CD4-positive, CD25-positive, alpha-beta regulatory T cell (primary cell): ENCODE measurements at regions not wholly inside any gene's neighbourhood (a gene's known extent, or its start where the extent isn't known, plus 50 kb on each side); places are given as distances from the start of the nearest gene placed in this dataset.

Source experiments
- ATAC-seq, 2 donors: fragments of 150-1000 bp; cut with Tn5 transposase; one replicate each; pipeline ENCODE4 v1.10.0; 2021; ENCODE audit warnings: low read depth in 2 of 2, moderate number of reproducible peaks in 2 of 2, moderate library complexity in 1 of 2
- DNase-seq, 3 donors: peaks; one replicate each; pipeline versions ENCODE4 v3.0.0 to v3.0.0-alpha.2; 2012 to 2022; ENCODE audit warnings: mixed read lengths in 1 of 3
- H3K27ac ChIP-seq: one replicate; pipeline ENCODE4 v1.7.0; 2013; ENCODE audit warnings: mild to moderate bottlenecking, low read length; ENCODE audit not compliant: insufficient read depth, poor library complexity, severe bottlenecking
- H3K27me3 ChIP-seq: one replicate; pipeline ENCODE4 v1.7.0; 2013; ENCODE audit warnings: low read length; ENCODE audit not compliant: control insufficient read depth, insufficient read depth
- H3K36me3 ChIP-seq: one replicate; pipeline ENCODE4 v1.7.0; 2013; ENCODE audit warnings: mild to moderate bottlenecking, low read length, moderate library complexity; ENCODE audit not compliant: control insufficient read depth, insufficient read depth
- H3K4me1 ChIP-seq: 2 replicates; pipeline ENCODE4 v1.7.0; 2013; ENCODE audit warnings: mild to moderate bottlenecking, low read length; ENCODE audit not compliant: insufficient read depth, control insufficient read depth, poor library complexity, severe bottlenecking
- H3K4me3 ChIP-seq: one replicate; pipeline ENCODE4 v1.7.0; 2013; ENCODE audit warnings: low read depth, mild to moderate bottlenecking, low read length, moderate library complexity
- H3K9me3 ChIP-seq, 2 experiments: 1 replicate in 1 of 2; 2 replicates in 1 of 2; pipeline ENCODE4 v1.7.0; 2013; ENCODE audit warnings: low read length in 2 of 2, mild to moderate bottlenecking in 1 of 2, moderate library complexity in 1 of 2; ENCODE audit not compliant: control insufficient read depth in 2 of 2
- H3K27ac Mint-ChIP-seq, 3 donors: one replicate each; pipeline ENCODE4 v1.8.0; 2020 to 2022; ENCODE audit warnings: mild to moderate bottlenecking in 3 of 3, mixed read lengths in 3 of 3, moderate library complexity in 2 of 3
- H3K27me3 Mint-ChIP-seq: one replicate; pipeline ENCODE4 v1.8.0; 2022; ENCODE audit warnings: mild to moderate bottlenecking, mixed read lengths
- H3K36me3 Mint-ChIP-seq: one replicate; pipeline ENCODE4 v1.8.0; 2020; ENCODE audit warnings: mixed read lengths
- H3K4me1 Mint-ChIP-seq, 4 donors: one replicate each; pipeline ENCODE4 v1.8.0; 2020 to 2022; ENCODE audit warnings: mixed read lengths in 4 of 4, mild to moderate bottlenecking in 1 of 4
- H3K4me3 Mint-ChIP-seq, 4 donors: one replicate each; pipeline ENCODE4 v1.8.0; 2020 to 2022; ENCODE audit warnings: mild to moderate bottlenecking in 4 of 4, mixed read lengths in 4 of 4, moderate library complexity in 3 of 4
- H3K9me3 Mint-ChIP-seq, 7 donors: one replicate each; pipeline ENCODE4 v1.8.0; 2020 to 2022; ENCODE audit warnings: mixed read lengths in 7 of 7, mild to moderate bottlenecking in 3 of 7, moderate library complexity in 2 of 7

GRCh38 chr16:72673118-72673517, 374.8 kb downstream of the ZFHX3 start:
- no peak overlapping the region for H3K4me3 Mint-ChIP-seq
- no peaks in the 10 kb centered on the region for H3K27me3 Mint-ChIP-seq
- Histone ChIP-seq H3K36me3 (no peaks in the 10 kb centered on the region), H3K4me3 (no peak overlapping the region), H3K27me3 (no peaks in the 10 kb centered on the region), H3K9me3 (peaks cover 12 to 19% of the 10 kb centered on the region in 2 experiments), H3K27ac (no peak overlapping the region), H3K4me1 (no peaks in the 10 kb centered on the region)
- no peak for DNase-seq
- H3K9me3 Mint-ChIP-seq: peaks cover 0 to 14% (median 9%) of the 10 kb centered on the region in 7 donors
- no peaks in the 10 kb centered on the region for H3K36me3 Mint-ChIP-seq
- no peaks in the 10 kb centered on the region for H3K4me1 Mint-ChIP-seq
- H3K27ac Mint-ChIP-seq: no peak overlapping the region
- ATAC-seq: no peak

DNA sequence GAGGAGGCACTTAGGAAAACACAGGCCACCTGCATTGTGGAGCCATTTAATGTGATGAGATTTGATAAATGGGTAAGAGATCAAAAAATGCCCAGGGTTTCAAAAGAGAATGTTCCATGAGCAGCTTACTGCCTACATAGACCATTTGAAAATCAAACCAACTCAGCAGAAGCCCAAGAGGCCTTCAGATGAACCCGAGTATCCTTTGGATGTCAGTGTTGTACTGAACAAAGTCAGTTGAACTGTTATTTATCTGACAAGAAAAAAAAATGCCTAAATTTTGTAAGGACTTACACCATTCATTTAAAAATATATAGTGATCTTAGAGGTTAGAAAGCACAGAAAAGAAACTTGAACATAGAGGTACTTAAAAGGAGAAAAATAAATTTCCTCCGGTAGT, 381.7 kb downstream of the ZFHX3 start:
- no peaks in the 10 kb centered on the region for H3K36me3 ChIP-seq
- no peaks in the 10 kb centered on the region for H3K9me3 ChIP-seq
- H3K36me3 Mint-ChIP-seq: no peaks in the 10 kb centered on the region
- H3K4me3 ChIP-seq: no peak overlapping the region
- H3K4me1 Mint-ChIP-seq: peaks cover 11 to 34% (median 19%) of the 10 kb centered on the region in 4 donors
- H3K27me3 ChIP-seq: no peaks in the 10 kb centered on the region
- no peak overlapping the region for H3K27ac ChIP-seq
- peak overlapping the region in 1 of 3 donors; percentile 27 for H3K27ac Mint-ChIP-seq
- peaks cover 0 to 3% (median 0%) of the 10 kb centered on the region in 7 donors for H3K9me3 Mint-ChIP-seq
- peaks cover 18% of the 10 kb centered on the region for H3K4me1 ChIP-seq
- DNase-seq (peak in 1 of 3 donors; percentile 23), ATAC-seq (no peak)
- H3K4me3 Mint-ChIP-seq: peak overlapping the region in 2 of 4 donors; percentile 47 to 61
- H3K27me3 Mint-ChIP-seq: peaks cover 6% of the 10 kb centered on the region

DNA sequence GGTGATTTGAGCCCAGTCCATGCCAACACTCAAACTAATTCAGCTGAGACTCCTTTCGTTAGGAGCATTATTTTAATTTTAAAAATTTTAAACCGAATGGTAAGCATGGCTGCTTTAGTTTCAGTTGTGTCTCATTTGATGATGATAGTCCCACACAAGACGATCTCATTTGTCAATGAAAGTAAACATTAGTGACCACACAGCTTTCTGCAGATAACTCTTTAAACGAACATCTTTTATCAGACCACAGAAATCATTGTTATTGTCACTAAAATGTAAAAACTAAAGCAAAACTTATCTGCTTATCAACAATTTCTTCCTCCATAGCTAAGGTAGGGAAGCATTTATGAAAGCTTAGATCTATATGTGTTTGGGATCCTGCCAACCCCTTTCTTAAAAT, 382.2 kb downstream of the ZFHX3 start:
- H3K4me3 Mint-ChIP-seq: peak overlapping the region; percentile 97 to 100 (median 100)
- Histone ChIP-seq H3K9me3 (no peaks in the 10 kb centered on the region), H3K36me3 (no peaks in the 10 kb centered on the region), H3K4me3 (peak overlapping the region; percentile 90), H3K4me1 (peaks cover 18% of the 10 kb centered on the region), H3K27me3 (no peaks in the 10 kb centered on the region), H3K27ac (peak overlapping the region; percentile 73)
- H3K9me3 Mint-ChIP-seq: peaks cover 0 to 3% (median 0%) of the 10 kb centered on the region in 7 donors
- DNase-seq (peak in 2 of 3 donors; percentile 4 to 26), ATAC-seq (no peak)
- H3K27ac Mint-ChIP-seq: peak overlapping the region; percentile 96 to 98 (median 96)
- peaks cover 6% of the 10 kb centered on the region for H3K27me3 Mint-ChIP-seq
- H3K36me3 Mint-ChIP-seq: no peaks in the 10 kb centered on the region
- peaks cover 11 to 34% (median 19%) of the 10 kb centered on the region in 4 donors for H3K4me1 Mint-ChIP-seq

- Histone ChIP-seq H3K4me1 (peaks cover 18% of the 10 kb centered on the region), H3K9me3 (no peaks in the 10 kb centered on the region), H3K4me3 (peak overlapping the region; percentile 90), H3K36me3 (no peaks in the 10 kb centered on the region), H3K27me3 (no peaks in the 10 kb centered on the region), H3K27ac (peak overlapping the region; percentile 73)
- Mint-ChIP-seq H3K36me3 (no peaks in the 10 kb centered on the region), H3K4me3 (peak overlapping the region; percentile 97 to 100 (median 100)), H3K9me3 (peaks cover 0 to 3% (median 0%) of the 10 kb centered on the region in 7 donors), H3K4me1 (peaks cover 16 to 34% (median 19%) of the 10 kb centered on the region in 4 donors), H3K27me3 (peaks cover 6% of the 10 kb centered on the region), H3K27ac (peak overlapping the region; percentile 96 to 98 (median 96))
- peak; percentile 92 to 99 (median 95) for DNase-seq
- peak; percentile 99 for ATAC-seq
Measured at GRCh38 chr16:72664509-72665408, 383.2 kb downstream of the ZFHX3 start.

DNA sequence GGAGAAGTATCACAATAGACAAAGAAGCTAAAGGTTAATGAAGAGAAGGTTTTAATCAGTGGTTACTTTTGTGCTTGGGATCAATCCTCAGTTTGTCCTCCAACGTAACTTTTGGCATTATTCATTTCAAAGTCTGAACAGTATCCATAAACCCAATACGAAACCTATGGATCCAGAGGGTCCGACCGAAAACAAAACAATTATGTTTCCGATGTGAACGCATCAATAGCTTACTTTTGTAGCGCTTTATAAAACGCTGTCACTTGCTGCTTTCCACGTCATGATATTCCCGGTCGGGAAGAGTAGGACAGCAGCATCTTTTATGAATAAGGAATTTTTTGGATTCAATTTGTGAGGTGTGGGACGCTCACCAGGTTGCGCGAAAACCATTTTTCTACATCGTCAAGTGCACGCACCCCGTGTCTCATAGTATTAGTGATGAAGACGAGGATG, 383.8 kb downstream of the ZFHX3 start:
- Mint-ChIP-seq H3K9me3 (peaks cover 0 to 2% (median 0%) of the 10 kb centered on the region in 7 donors), H3K27me3 (peaks cover 6% of the 10 kb centered on the region), H3K4me1 (peaks cover 16 to 34% (median 20%) of the 10 kb centered on the region in 4 donors), H3K27ac (peak overlapping the region; percentile 96 to 98 (median 96)), H3K36me3 (no peaks in the 10 kb centered on the region), H3K4me3 (peak overlapping the region; percentile 97 to 100 (median 100))
- Histone ChIP-seq H3K27me3 (no peaks in the 10 kb centered on the region), H3K27ac (peak overlapping the region; percentile 73), H3K4me3 (peak overlapping the region; percentile 90), H3K36me3 (no peaks in the 10 kb centered on the region), H3K4me1 (peaks cover 18% of the 10 kb centered on the region), H3K9me3 (no peaks in the 10 kb centered on the region)
- DNase-seq (no peak), ATAC-seq (no peak)

DNA sequence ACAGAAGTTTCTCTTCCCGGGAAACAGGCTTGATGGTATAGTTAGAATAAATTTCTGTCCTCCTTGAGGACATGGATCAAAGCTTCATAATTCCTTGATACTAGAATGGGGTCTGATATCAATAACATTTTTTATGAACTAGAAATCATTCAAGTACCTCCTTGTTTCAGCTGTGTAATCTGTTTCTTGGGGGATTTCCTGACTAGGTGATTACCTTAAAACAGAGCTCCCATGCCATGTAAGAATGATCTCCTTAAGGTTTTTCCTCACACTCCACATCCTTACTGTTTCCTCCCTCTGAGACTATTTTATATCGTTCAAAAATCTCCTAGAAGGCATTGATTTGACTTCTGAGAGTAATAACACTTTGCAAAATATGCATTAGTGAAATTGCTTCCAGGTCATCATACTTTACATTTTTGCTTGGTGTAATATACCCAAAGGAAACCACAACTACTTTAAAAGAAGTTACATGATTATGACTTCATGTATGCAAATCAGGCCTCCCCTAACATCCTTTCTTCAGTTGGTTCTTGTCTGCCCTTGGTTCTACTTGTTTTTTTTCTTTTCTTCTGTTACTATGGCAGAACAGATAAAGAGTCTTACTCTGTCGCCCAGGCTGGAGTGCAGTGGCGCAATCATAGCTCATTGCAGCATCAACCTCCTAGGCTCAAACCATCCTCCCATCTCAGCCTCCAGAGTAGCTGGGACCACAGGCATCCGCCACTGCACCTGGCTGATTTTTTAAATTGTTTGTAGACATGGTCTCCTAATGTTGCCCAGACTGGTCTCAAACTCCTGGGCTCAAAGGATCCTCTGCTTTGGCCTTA, 388.8 kb downstream of the ZFHX3 start:
- H3K27ac Mint-ChIP-seq: no peak overlapping the region
- DNase-seq (no peak), ATAC-seq (no peak)
- no peak overlapping the region for H3K4me3 ChIP-seq
- no peaks in the 10 kb centered on the region for H3K36me3 ChIP-seq
- H3K9me3 Mint-ChIP-seq: peaks cover 0 to 2% (median 0%) of the 10 kb centered on the region in 7 donors
- H3K4me3 Mint-ChIP-seq: peak overlapping the region in 1 of 4 donors; percentile 31
- no peaks in the 10 kb centered on the region for H3K27me3 ChIP-seq
- peaks cover 6 to 18% (median 14%) of the 10 kb centered on the region in 4 donors for H3K4me1 Mint-ChIP-seq
- H3K27ac ChIP-seq: no peak overlapping the region
- no peaks in the 10 kb centered on the region for H3K36me3 Mint-ChIP-seq
- no peaks in the 10 kb centered on the region for H3K9me3 ChIP-seq
- peaks cover 11% of the 10 kb centered on the region for H3K4me1 ChIP-seq
- H3K27me3 Mint-ChIP-seq: no peaks in the 10 kb centered on the region

- Mint-ChIP-seq H3K27me3 (no peaks in the 10 kb centered on the region), H3K27ac (peak overlapping the region in 2 of 3 donors; percentile 6 to 12), H3K4me3 (peak overlapping the region in 1 of 4 donors; percentile 11), H3K36me3 (no peaks in the 10 kb centered on the region), H3K4me1 (peaks cover 2 to 18% (median 8%) of the 10 kb centered on the region in 4 donors), H3K9me3 (peaks cover 0 to 4% (median 2%) of the 10 kb centered on the region in 7 donors)
- H3K27me3 ChIP-seq: no peaks in the 10 kb centered on the region
- peak overlapping the region; percentile 27 for H3K4me3 ChIP-seq
- H3K4me1 ChIP-seq: peaks cover 3% of the 10 kb centered on the region
- H3K9me3 ChIP-seq: no peaks in the 10 kb centered on the region
- H3K27ac ChIP-seq: no peak overlapping the region
- no peaks in the 10 kb centered on the region for H3K36me3 ChIP-seq
- DNase-seq (peak in 1 of 3 donors; percentile 27), ATAC-seq (no peak)
Measured at GRCh38 chr16:72657791-72658190, 390.1 kb downstream of the ZFHX3 start.
